Mucosa of rectum (tissue), 2 donors: ENCODE measurements at regions not wholly inside any gene's neighbourhood (a gene's known extent, or its start where the extent isn't known, plus 50 kb on each side); places are given as distances from the start of the nearest gene placed in this dataset.
"Not testable (repeated sequence)": the region's sequence is repeated elsewhere in the genome, so short reads cannot be mapped to it uniquely, and the experiment has no call there.

Experiments
- H3K27ac ChIP-seq, 2 donors: one replicate each; pipeline ENCODE4 v1.7.0; 2013; ENCODE audit warnings: inconsistent platforms in 2 of 2, low read depth in 2 of 2, low read length in 2 of 2
- H3K27me3 ChIP-seq, 2 donors: one replicate each; pipeline ENCODE4 v1.7.0; 2013; ENCODE audit warnings: low read length in 2 of 2; ENCODE audit not compliant: control insufficient read depth in 2 of 2, insufficient read depth in 2 of 2
- H3K36me3 ChIP-seq, 2 donors: one replicate each; pipeline ENCODE4 v1.7.0; 2013; ENCODE audit warnings: low read length in 2 of 2; ENCODE audit not compliant: control insufficient read depth in 2 of 2, insufficient read depth in 2 of 2
- H3K4me1 ChIP-seq, 2 donors: one replicate each; pipeline ENCODE4 v1.7.0; 2013; ENCODE audit warnings: low read length in 2 of 2, mild to moderate bottlenecking in 1 of 2; ENCODE audit not compliant: control insufficient read depth in 2 of 2, insufficient read depth in 2 of 2
- H3K4me3 ChIP-seq, 2 donors: one replicate each; pipeline ENCODE4 v1.7.0; 2013; ENCODE audit warnings: low read length in 2 of 2
- H3K9ac ChIP-seq, 2 donors: one replicate each; pipeline ENCODE4 v1.7.0; 2013; ENCODE audit warnings: low read length in 2 of 2, low read depth in 1 of 2, mild to moderate bottlenecking in 1 of 2
- H3K9me3 ChIP-seq, 2 donors: one replicate each; pipeline ENCODE4 v1.7.0; 2013; ENCODE audit warnings: low read length in 2 of 2; ENCODE audit not compliant: control insufficient read depth in 2 of 2
- donor health status: healthy.
- donor health status: Normal muscosa, but diverticular disease.

DNA sequence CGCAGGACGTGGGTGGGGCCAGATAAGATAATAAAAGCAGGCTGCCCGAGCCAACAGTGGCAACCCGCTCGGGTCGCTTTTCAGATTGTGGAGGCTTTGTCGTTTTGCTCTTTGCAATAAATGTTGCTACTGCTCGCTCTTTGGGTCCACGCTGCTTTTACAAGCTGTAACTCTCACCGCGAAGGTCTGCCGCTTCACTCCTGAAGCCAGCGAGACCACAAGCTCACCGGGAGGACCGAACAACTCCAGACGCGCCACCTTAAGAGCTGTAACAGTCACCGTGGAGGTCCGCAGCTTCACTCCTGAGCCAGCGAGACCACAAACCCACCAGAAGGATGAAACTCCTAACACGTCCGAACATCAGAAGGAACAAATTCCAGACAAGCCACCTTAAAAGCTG lies 286.6 kb upstream of the MAGI2 start:
- Histone ChIP-seq H3K27ac (no peak overlapping the region), H3K4me3 (no peak overlapping the region), H3K9ac (no peak overlapping the region), H3K27me3 (no peaks in the 10 kb centered on the region), H3K36me3 (no peaks in the 10 kb centered on the region), H3K4me1 (no peaks in the 10 kb centered on the region), H3K9me3 (no peaks in the 10 kb centered on the region)

DNA sequence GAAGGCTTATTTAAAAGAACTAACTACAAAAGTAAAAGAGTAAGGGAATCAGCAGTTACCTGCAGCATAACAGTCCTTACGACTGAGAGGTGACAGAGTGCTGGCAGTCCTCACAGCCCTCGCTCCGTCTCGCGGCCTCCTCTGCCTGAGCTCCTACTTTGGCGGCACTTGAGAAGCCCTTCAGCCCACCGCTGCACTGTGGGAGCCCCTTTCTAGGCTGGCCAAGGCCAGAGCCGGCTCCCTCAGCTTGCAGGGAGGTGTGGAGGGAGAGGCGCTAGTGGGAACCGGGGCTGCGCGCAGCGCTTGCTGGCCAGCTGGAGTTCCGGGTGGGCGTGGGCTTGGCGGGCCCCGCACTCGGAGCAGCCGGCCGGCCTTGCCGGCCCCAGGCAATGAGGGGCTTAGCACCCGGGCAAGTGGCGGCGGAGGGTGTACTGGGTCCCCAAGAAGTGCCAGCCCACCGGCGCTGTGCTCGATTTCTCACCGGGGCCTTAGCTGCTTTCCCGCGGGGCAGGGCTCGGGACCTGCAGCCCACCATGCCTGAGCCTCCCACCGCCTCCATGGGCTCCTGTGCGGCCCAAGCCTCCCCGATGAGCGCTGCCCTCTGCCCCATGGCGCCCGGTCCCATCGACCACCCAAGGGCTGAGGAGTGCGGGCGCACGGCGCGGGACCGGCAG lies 285.7 kb upstream of the MAGI2 start:
- not testable (repeated sequence) for H3K9ac ChIP-seq, H3K9me3 ChIP-seq, H3K36me3 ChIP-seq, H3K27me3 ChIP-seq, H3K27ac ChIP-seq, H3K4me1 ChIP-seq, H3K4me3 ChIP-seq

DNA sequence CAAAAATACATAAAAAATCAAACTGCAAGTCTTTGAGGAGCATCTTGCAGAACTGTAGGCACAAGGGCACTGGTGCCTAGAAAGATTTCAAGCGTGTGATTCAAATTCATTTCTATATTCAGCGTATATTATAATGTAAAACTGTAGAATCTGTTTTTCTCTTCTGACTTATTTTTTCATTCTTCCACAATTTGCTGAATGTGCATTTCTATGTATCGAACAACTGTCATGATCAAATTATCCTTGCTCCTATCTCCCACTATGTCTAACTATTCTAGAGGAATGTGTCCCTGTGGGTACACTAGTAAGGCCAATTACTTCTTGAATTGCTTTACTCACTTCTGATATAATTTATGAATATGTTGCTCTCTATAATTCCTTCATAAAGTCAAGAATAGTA lies 283.0 kb upstream of the MAGI2 start:
- Histone ChIP-seq H3K9me3 (no peaks in the 10 kb centered on the region), H3K36me3 (no peaks in the 10 kb centered on the region), H3K9ac (no peak overlapping the region), H3K4me1 (no peaks in the 10 kb centered on the region), H3K4me3 (no peak overlapping the region), H3K27me3 (no peaks in the 10 kb centered on the region), H3K27ac (no peak overlapping the region)

DNA sequence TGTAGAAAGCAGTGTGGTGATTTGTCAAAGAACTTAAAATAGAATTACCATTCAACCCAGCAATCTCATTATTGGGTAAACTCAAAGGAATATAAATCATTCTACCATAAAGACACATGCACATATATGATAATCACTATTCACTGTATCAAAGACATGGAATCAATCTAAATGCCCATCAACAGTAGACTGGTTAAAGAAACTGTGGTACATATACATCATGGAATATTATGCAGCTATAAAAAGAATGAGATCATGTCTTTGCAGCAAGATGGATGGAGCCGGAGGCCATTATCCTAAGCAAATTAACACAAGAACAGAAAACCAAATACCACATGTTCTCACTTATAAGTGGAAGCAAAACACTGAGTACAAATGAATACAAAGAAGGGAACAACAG lies 281.5 kb upstream of the MAGI2 start:
- no peaks in the 10 kb centered on the region for H3K36me3 ChIP-seq
- H3K9me3 ChIP-seq, result no peaks in the 10 kb centered on the region
- H3K9ac ChIP-seq, result no peak overlapping the region
- no peak overlapping the region for H3K4me3 ChIP-seq
- H3K4me1 ChIP-seq, result no peaks in the 10 kb centered on the region
- H3K27ac ChIP-seq, result no peak overlapping the region
- H3K27me3 ChIP-seq, result no peaks in the 10 kb centered on the region

DNA sequence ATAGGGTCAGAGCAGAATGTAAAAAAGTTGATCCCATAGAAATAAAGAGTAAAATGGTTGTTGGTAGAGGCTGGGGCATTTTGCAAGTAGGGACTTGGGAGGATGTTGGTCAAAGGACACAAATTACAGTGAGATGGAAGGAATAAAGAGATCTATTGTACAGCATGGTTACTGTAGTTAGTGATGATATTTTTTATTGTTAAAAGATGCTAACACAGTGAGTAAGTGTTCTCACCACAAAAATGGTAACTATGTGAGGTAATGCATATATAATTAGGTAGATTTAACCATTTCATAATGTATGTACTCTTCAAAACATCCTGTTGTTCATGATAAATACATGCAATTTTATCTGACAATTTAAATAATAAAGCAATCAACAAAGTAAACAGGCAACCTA lies 280.7 kb upstream of the MAGI2 start:
- Histone ChIP-seq H3K27ac (no peak overlapping the region), H3K36me3 (no peaks in the 10 kb centered on the region), H3K4me3 (no peak overlapping the region), H3K9ac (no peak overlapping the region), H3K27me3 (no peaks in the 10 kb centered on the region), H3K9me3 (no peaks in the 10 kb centered on the region), H3K4me1 (no peaks in the 10 kb centered on the region)

DNA sequence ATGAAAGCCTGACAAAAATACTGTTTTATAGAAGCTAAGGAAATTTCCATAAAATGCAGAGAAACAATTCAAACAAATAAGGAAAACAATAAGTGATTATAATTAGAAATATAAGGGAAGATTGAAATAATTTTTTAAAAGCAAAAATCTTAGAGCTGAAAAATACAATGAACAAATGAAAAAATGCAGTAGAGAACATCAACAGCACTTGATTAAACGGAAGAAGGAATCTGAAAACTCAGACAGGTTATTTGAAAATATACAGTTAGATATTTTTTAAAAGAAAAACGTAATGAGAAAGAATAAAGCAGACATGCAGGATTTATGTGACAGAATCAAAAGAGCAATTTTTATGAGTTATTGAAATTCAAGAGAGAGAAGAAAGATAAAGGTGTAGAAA lies 279.1 kb upstream of the MAGI2 start:
- Histone ChIP-seq H3K4me3 (no peak overlapping the region), H3K4me1 (no peaks in the 10 kb centered on the region), H3K9me3 (no peaks in the 10 kb centered on the region), H3K27ac (no peak overlapping the region), H3K27me3 (no peaks in the 10 kb centered on the region), H3K36me3 (no peaks in the 10 kb centered on the region), H3K9ac (no peak overlapping the region)

DNA sequence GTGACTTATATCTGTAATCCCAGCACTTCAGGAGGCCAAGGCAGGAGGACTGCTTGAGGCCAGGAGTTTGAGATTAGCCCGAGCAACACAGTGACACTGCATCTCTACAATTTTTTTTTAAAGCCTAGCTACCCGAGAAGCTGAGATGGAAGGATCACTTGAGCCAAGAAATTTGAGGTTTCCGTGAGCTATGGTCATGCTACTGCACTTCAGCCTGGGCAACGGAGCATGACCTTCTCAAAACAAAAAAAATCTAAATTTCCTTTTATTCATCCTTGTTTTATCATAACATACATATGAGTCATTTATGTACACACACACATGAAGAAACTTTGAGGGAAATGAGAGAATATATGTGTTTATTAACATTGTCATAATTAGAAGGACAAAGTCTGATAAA lies 277.5 kb upstream of the MAGI2 start:
- Histone ChIP-seq H3K9me3 (no peaks in the 10 kb centered on the region), H3K9ac (no peak overlapping the region), H3K4me1 (no peaks in the 10 kb centered on the region), H3K27me3 (no peaks in the 10 kb centered on the region), H3K4me3 (no peak overlapping the region), H3K27ac (no peak overlapping the region), H3K36me3 (no peaks in the 10 kb centered on the region)

DNA sequence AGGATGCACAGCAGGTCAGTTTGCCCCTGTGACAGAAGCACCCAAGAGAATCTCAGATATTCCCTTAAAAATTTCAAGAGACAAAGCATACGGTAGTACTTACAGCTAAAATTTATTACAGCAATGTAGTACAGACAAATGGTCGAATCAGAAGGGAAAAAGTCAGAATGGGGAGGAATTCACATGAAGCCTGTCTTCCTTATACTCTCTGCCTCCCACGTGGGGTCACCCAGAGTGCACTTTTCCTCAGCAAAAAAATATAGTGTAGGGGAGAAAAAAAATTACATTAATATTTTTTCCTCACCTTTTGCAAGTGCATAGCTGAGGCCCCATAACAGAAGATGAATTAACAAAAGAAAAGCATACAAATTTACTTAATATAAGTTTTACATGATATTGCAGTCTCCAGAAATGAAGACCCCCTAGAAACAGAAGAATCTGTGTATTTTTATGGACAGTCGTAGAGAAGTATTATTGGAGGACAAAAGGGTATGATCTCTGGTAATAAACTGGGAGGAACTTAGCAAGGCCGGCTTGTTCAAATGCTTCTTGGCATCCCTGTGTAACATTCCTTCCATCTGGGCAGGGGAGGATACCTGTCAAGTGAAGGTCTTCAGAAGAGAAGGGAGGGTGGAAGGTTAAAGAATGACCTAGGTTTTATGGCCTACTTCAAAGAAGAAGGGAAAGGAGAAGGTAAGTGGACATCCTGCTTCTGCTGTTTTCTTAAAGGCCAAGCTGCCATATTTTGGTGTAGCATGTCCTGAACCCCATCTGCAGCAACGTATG lies 270.6 kb upstream of the MAGI2 start:
- no peak overlapping the region for H3K27ac ChIP-seq
- no peaks in the 10 kb centered on the region for H3K27me3 ChIP-seq
- no peak overlapping the region for H3K9ac ChIP-seq
- no peaks in the 10 kb centered on the region for H3K36me3 ChIP-seq
- H3K4me3 ChIP-seq, result no peak overlapping the region
- H3K4me1 ChIP-seq, result no peaks in the 10 kb centered on the region
- H3K9me3 ChIP-seq, result no peaks in the 10 kb centered on the region

DNA sequence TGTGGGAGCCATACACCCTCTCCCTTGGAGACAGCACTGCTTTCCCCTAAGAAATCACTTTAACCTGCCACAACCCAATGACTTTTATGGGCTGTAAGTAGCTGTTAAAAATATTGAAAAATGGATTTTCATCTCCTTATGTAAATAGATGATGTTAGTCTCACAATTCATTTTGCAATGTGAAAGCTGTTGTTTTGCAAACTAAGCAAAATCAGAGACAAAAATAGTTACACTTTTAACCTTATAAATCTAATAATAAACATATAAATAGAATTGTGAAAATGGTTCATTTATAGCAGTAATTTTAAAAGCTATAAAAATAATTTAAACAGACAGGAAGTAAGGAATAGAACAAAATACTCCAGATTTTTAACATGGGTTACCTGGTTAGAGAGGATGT lies 268.8 kb upstream of the MAGI2 start:
- Histone ChIP-seq H3K4me1 (no peaks in the 10 kb centered on the region), H3K36me3 (no peaks in the 10 kb centered on the region), H3K9me3 (no peaks in the 10 kb centered on the region), H3K27me3 (no peaks in the 10 kb centered on the region), H3K4me3 (no peak overlapping the region), H3K9ac (no peak overlapping the region), H3K27ac (no peak overlapping the region)

DNA sequence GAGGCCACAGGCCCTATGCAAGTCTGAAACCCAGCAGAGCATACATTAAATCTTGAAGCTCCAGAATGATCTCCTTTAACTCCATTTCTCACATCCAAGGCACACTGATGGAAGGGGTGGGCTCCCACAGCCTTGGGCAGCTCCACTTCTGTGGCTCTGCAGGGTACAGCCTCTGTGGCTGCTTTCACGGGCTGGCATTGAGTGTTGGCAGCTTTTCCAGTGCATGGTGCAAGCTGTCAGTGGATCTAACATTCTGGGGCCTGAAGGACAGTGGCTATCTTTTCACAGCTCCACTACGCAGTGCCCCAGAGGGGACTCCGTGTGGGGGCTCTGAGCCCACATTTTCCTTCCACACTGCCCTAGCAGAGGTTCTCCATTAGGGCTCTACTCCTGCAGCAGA lies 265.7 kb upstream of the MAGI2 start:
- Histone ChIP-seq H3K4me3 (no peak overlapping the region), H3K9ac (no peak overlapping the region), H3K36me3 (no peaks in the 10 kb centered on the region)

More for the DNA sequence above, 265.7 kb upstream of the MAGI2 start:
- no peaks in the 10 kb centered on the region for H3K4me1 ChIP-seq
- no peak overlapping the region for H3K27ac ChIP-seq
- no peaks in the 10 kb centered on the region for H3K9me3 ChIP-seq
- H3K27me3 ChIP-seq, result no peaks in the 10 kb centered on the region
